Dermis microvascular lymphatic vessel endothelial cell (primary cell): ENCODE measurements at regions not wholly inside any gene's neighbourhood (a gene's known extent, or its start where the extent isn't known, plus 50 kb on each side); places are given as distances from the start of the nearest gene placed in this dataset.
"Not testable (repeated sequence)": the region's sequence is repeated elsewhere in the genome, so short reads cannot be mapped to it uniquely, and the experiment has no call there.

Experiments
- DNase-seq, 2 donors: peaks; one replicate each; pipeline versions ENCODE4 v3.0.0 to v3.0.0-alpha.2; 2010; ENCODE audit warnings: low read depth in 2 of 2

DNA sequence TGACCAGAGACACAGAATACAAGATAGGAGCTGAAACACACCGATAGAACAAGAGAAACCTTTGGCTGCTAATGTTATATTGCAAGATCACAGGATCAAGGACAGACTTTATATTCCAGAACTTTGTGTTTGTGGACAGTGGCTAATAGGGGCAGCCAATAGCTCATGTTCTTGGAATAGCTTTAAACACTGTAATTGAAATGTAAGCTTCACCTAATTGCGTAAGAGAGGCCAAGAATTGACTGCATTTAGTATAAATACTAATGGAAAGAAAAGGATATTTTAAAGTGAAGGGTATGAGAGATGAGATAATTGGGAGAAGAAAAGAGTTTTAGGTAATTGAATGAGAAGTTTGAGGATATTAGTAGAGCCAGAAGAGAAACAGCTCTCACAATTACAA, 758.8 kb downstream of the CDH11 start:
- DNase-seq: no peak

GRCh38 chr16:64362193-64362592, 759.7 kb downstream of the CDH11 start:
- DNase-seq: no peak

GRCh38 chr16:64361753-64362152, 760.1 kb downstream of the CDH11 start:
- no peak for DNase-seq

- no peak for DNase-seq
These were observed 763.6 kb downstream of the CDH11 start for GRCh38 chr16:64358291-64358690.

DNA sequence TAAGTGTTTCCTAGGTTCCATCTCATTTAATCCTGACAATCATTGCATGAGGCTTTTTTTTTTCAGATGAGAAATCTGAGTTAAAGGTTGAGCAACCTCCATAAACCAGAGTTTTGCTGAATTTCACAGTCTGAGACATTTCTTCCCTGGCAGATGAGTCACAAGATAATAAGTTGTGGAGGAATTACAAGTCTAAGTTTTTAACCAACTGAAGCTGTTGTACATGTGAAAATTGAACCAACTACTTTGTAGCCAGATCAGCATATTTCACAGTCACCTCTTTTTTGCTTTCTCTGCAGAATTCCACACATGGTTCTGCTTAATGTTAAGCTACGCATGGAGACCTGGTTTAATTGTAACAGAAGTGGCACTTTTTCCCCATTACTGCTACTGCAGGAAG, 765.6 kb downstream of the CDH11 start:
- DNase-seq: no peak

- DNase-seq: no peak
These were observed 769.6 kb downstream of the CDH11 start for GRCh38 chr16:64352246-64352645.

- no peak for DNase-seq
These were observed 770.7 kb downstream of the CDH11 start for GRCh38 chr16:64351121-64351520.

DNA sequence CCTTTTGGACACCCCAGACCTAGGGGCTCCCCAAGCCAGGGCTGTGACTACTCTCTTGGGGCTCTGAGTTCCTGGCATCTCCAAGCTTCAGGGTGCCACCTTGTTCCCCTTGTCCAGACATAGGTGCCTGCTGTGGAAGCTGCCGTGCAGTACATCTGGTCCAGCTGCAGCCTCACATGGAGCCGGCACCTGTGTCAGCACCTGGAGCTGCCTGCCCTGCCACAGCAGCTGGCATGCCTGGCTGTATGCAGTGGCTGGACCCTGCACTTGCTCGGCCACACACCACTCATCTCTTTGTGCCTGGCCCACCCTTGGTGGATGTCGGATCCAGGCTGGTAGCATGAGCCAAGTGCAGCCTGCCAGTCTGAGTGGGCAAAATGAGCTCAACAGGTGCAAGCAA, 775.8 kb downstream of the CDH11 start:
- DNase-seq: no peak

DNA sequence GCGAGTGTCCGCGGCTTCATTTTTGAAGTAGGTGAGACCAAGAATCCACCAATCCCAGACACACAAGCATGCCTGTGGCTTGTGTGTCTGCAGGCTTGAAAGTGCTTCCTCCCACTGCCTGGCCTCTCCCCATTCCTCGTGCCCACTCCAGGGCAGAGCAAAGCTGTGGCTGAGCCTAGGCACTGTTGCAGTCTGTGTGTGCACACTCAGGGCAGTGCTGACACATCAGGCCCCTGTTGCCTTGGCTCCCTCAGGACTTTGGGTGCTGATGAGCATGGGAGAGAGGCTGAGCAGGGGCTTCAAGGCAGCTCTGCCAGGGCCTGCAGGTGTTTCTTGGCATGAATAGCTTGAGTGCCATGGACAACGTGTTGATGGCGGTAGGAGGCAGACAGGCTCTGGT, 776.7 kb downstream of the CDH11 start:
- no peak for DNase-seq

GRCh38 chr16:64343820-64344443, 777.9 kb downstream of the CDH11 start:
- not testable (repeated sequence) for DNase-seq

DNA sequence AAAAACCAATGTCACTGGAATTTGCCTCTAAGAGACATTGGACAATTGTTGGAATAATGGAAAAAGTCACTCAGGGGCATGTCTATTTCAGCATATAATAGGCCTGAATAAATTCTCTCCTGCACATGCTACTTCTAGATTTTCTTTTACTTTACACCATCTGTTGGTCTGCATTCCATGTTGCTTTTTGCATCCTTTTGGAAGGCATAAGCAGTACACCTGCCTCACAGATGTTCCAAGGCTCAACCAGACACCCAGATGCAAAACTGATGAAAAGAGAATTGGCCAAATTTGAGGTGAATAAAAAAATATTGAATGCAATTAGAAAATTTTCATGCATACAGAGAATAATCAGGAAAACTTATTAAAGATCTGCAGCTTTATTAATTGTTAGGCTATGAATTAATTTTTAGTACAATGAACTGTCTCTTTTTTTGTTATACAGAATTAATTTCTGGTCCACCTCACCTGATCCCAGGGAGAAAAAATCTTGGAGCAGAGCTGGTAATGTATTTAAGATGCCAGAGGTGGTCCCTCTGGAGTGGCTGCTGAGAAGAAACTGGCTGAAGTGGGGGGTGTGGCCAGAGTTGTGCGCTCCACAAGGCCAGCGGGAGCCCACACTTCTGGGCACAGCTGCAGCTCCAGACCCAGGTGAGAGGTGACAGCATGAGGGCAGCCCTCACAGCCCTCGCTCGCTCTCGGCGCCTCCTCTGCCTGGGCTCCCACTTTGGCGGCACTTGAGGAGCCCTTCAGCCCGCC, 778.6 kb downstream of the CDH11 start:
- no peak for DNase-seq

DNA sequence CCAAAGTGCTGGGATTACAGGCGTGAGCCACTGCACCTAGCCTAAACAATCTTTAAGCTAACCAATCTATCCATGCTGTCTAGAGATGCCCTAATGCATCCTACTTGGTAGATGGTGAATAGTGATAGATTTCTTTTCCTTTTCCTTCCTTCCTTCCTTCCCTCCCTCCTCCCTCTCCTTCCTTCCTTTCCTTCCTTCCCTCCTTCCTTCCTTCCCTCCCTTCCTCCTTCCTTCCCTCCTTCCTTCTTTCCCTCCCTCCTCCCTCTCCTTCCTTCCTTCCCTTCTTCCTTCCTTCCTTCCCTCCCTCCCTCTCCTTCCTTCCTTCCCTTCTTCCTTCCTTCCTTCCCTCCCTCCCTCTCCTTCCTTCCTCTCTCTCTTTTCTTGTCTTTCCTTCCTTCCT, 780.5 kb downstream of the CDH11 start:
- DNase-seq: not testable (repeated sequence)

DNA sequence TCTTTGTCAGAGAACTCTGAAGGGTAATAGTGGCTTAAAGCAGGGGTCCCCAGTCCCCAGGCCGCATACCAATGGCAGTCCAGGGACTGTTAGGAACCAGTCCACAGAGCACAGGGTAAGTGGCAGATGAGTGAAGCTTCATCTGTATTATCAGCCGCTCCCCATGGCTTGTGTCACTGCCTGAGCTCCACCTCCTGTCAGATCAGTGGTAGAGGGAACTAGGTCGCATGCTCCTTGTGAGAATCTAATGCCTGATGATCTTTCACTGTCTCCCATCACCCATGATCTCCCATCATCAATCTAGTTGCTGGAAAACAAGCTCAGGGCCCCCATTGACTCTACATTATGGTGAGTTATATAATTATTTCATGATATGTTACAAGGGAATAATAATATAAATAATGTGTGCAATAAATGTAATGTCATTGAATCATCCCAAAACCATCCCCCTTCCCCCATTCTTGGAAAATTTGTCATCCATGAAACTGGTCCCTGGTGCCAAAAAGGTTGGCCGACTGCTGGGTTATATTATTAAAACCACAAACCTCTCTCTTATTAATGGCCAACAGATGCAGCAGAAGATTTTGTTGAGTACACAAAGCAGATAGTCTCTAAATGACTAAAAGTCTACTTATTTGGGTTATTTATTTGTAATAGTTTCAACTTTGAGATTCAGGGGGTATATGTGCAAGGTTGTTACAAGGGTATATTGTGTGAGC, 782.7 kb downstream of the CDH11 start:
- no peak for DNase-seq

DNA sequence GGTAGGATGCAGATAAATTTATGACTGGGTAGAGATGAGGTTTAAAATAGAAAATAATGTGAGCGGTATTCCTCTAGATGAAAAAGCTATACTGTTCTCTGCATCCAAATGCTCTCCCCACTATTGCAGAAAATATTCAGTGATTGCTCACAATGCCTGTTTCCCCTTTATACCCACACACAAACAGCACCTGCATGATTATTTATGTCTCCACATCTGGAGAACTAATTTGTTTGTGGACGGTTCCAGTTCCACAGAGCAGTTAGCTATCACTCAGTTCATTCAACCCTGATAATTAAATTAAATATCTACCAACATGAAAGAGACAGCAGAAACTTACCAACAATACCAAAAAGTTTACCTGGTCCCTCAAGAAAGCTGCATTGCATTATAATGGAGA, 800.0 kb downstream of the CDH11 start:
- no peak for DNase-seq

DNA sequence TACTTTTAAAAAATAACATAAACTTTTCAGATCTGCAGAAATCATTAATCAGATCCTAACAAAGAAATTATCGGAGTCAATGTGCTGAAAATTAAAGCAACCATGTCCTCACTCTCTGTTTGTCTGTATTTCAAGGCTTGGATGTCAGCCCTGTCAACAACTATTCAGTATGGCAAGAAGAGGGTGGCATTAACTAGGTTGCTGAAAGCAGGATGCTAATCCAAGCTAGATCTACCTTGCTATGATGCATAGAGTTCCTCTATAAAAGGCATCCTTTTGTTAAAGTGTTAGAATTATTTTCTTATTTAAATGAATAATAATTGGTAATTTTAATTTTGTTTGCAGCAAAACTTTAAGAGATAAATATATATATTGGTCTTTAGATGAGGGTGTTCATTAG, 800.8 kb downstream of the CDH11 start:
- DNase-seq: no peak

DNA sequence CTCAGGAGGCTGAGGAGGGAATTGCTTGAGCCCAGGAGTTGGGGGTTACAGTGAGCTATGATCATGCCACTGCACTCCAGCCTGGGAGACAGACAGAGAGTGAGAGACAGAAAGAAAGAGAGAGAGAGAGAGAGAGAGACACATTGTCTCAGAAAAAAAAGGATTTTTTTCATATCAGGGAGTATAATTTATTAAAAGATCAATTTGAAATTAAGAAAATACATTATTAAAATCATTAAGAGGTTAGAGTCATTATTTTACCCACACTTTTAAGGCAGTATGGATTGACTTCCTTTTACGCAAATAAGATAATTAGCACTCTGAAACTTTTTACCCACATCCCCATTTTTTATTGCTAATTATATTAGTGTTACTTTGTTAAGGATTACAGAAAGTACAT, 804.3 kb downstream of the CDH11 start:
- DNase-seq: no peak

DNA sequence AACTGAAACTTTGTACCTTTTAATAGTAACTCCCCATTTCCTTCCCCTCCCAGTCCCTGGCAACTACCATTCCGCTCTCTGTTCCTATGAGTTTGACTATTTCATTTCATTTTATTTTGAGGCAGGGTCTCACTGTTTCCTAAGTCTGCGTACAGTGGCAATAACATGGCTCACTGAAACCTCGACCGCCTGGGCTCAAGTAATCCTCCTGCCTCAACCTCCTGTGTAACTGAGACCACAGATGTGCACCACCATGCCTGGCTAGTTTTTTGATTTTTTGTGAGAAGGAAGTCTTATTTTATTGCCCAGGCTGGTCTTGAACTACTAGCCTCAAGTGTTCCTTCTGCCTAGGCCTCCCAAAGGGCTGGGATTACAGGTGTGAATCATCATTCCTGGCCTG, 808.1 kb downstream of the CDH11 start:
- no peak for DNase-seq

- no peak for DNase-seq
These were observed 808.9 kb downstream of the CDH11 start for GRCh38 chr16:64312980-64313379.

- no peak for DNase-seq
These were observed 809.6 kb downstream of the CDH11 start for GRCh38 chr16:64312292-64312691.

DNA sequence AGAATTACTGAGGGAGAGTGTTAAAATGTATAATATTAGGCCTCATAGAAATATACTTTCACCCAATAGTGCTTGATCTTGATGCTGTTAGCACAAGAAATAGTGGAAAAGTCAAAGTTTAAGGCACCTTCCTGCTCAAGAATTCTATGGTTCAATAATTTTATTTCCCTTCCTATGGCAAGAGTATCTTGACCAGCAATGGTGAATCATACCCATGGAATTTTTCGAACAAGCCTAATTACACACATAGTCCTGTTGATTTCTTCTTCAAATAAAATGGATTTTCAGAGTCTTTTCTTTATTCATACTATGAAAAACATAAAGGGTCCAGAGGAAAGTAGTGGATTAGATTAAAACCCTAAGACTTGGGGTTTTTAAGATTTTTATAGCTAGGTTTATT, 810.6 kb downstream of the CDH11 start:
- DNase-seq: no peak

- no peak for DNase-seq
These were observed 812.3 kb downstream of the CDH11 start for GRCh38 chr16:64309398-64310110.

DNA sequence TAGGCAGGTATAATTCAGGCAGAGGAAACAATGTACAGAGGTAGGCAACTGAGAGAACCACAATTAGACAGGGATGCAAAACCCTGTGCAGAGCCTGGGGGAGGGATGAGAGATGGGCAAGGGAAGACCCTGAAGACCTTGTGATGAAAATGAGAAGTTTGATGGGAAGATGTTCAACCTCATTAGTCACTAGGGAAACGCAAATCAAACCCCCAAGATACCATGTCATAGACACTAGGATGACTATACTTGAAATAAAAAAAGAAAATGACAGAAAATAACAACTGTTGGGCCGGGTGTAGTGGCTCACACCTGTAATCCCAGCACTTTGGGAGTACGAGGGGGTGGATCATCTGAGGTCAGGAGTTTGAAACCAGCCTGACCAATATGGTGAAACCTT, 813.1 kb downstream of the CDH11 start:
- DNase-seq: no peak
